Middle frontal gyrus (tissue), 1 donor: ENCODE measurements at regions not wholly inside any gene's neighbourhood (a gene's known extent, or its start where the extent isn't known, plus 50 kb on each side); places are given as distances from the start of the nearest gene placed in this dataset.
"Not testable (repeated sequence)": the region's sequence is repeated elsewhere in the genome, so short reads cannot be mapped to it uniquely, and the experiment has no call there.

Experiments
- DNase-seq: peaks from one replicate; pipeline ENCODE4 v3.0.0-alpha.2; 2015; ENCODE audit warnings: low spot score; ENCODE audit errors: extremely low spot score

DNA sequence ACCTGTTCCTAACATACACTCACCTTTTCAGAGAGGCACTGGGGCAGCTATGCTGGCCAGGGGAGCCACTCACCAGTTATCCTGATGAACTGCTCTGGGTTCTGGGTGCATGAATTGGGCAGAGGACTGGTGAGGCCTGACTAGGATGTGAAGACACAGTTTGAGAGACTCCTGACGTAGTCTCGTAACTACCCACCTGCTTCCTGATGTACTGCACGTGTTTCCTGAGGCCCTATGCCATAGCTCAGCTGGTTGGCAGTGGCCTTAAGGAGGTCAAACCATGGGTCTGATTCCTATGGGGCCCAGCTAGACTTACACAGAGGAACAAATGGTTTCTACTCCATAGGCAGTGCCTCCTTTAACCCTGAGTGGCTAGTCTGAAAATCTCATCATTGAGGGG is 351.7 kb upstream of the FRG2C start:
- not testable (repeated sequence) for DNase-seq

DNA sequence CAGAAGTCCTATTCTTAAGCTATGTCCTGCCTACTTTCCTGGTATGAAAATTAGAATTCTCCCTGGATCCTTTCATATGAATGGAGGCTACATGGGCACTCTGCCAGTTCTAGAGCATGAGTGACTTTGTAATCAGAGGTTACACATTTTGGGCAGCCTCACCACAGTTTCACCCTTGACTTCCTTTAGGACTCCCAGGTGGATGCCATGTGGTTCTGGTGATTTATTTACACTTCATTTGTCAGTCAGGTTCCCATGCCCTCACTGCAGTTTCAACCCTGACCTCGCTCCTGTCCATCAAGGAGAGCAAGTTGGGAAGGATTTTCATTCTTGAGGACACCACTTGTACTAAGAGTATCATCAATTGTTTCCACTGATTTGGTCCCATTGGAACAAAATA is 344.4 kb upstream of the FRG2C start:
- not testable (repeated sequence) for DNase-seq

DNA sequence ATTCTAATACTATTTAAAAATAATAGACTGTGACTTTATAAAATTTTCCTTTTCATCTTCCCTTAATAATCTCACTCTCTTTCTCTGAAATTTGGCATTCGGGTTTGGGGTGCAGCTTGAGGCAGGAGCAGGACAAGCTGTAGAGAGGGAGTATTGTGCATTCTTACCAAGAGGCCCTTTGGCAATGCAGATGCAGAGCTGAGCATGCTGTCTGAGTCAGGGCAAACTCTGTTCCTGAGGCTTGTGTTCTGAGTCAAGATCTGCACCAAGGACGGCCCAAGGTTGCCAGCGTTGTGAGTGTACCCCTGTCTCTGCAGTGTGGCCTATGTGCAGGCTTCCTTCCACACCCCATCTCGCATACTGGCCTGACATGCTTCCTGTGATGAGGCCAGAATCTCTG is 343.8 kb upstream of the FRG2C start:
- no peak for DNase-seq

DNA sequence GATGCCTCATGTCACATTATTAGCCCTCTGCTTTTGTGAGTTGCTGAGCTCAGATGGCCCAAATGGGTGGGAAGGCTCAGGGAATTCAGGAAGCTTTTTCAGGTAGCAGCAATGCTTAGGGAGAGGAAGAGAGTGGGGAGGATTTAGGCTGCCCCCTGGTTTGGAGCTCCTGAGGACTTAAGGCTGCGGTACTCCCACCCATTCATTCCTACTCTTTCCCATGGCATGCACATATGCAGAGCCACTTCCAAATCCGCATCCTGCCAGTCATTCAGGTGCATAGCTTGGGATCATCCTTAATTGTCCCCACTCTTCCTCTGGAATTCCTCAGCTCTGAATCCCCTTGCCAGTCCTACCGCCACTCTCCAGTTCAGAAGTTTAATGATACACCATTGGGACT is 343.1 kb upstream of the FRG2C start:
- no peak for DNase-seq

DNA sequence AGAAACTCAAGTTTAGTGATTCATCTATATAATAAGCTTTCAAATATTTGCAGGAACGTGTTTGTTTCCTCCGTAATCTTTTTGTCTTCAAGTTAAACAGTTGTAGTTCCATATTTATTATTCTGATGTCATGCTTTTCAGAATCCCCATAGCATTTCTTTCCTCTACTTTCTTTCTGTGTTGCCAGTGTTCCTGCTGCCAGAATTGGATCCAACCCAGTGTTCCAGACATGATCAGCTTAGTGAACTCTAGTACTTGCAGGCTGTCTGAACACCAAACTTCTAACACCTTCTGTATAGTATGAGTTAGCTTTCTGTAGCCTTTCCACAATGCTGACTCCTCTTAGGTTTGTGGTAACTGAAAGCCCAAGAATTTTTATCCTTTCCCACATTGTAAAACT is 340.2 kb upstream of the FRG2C start:
- DNase-seq, result not testable (repeated sequence)

DNA sequence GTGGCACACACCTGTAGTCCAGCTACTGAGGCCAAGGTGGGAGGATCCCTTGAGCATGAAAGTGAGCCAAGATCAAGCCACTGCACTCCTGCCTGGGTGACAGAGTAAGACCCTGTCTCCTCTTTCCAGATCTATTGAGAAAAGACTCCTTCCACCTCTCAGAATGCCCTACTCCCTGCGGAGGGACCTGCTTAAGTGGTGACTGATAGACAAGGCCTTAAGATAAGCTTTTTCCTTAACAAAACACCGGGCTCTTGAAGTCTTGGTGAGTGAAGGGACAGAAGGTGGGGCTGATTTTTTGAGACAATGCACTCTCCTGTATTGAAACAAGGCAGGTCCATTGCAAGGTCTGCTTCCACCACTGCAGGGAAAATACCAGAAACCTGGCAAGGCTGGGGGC is 338.4 kb upstream of the FRG2C start:
- DNase-seq, result no peak

DNA sequence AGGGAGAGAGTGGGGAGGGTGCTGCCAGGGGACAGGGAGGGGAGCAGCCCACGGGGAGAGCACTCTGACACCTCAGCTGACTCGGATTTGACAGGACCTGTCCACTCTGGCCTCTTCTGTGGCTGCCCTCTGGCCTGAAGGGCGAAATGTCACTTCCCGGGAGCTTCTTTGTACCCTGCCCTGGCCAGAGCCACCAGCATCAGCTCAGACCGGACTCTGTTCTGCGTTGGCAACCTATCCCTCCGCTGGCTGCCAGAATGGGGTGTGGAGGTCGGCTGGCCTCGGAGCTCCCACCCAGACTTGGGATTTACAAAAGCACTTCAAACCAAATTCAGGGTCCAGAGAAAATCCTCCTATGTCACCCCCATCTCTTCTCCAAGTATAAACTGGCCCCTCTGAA is 336.7 kb upstream of the FRG2C start:
- DNase-seq, result no peak

GRCh38 chr3:75329476-75330097 is 334.5 kb upstream of the FRG2C start:
- DNase-seq, result no peak

- not testable (repeated sequence) for DNase-seq
Observed at GRCh38 chr3:75330446-75330845, 333.7 kb upstream of the FRG2C start.

GRCh38 chr3:75332090-75332489 is 332.0 kb upstream of the FRG2C start:
- DNase-seq, result not testable (repeated sequence)

DNA sequence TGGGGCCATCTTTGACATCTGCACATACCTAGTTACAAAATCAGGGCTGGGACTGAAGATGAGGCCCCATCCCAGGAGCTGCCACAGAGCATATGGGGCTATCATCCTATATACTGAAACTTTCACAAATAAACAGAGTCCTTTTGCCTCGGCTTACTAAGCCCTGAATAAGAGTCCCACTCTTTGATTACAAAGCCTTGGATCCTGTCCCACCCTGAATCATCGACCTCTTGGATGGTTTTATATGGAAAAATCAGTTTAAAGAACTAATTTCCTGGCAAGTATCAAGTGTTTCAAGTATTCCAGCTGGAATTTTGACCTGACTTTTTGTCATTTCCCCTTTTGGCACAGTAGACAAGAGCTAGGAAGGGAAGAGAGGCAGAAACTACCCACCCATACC is 331.3 kb upstream of the FRG2C start:
- no peak for DNase-seq

GRCh38 chr3:75334299-75334698 is 329.8 kb upstream of the FRG2C start:
- DNase-seq, result no peak

- no peak for DNase-seq
Observed at GRCh38 chr3:75337226-75337900, 326.8 kb upstream of the FRG2C start.

- no peak for DNase-seq
Observed at GRCh38 chr3:75338342-75338741, 325.8 kb upstream of the FRG2C start.

GRCh38 chr3:75341324-75342067 is 322.6 kb upstream of the FRG2C start:
- DNase-seq, result no peak

- DNase-seq, result no peak
Observed at GRCh38 chr3:75342425-75342824, 321.7 kb upstream of the FRG2C start.

DNA sequence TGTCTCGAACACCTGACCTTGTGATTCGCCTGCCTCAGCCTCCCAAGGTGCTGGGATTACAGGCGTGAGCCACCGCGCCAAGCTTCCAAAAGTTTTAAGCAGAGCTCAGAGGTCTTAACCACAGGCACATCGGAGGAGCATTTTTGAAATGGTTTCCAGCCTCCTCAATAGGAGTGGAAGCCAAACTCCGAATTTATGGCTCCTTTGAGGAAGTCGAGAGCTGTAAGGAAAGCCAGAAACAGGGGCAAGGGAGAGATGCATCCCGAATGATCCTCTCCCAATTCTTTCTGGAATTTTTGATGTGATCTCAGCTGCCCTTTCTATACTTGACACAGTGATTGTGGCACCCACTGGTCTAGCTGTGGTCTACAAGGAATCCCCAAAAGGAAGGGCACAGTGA is 313.6 kb upstream of the FRG2C start:
- DNase-seq, result not testable (repeated sequence)

- DNase-seq, result not testable (repeated sequence)
Observed at GRCh38 chr3:75362086-75362784, 301.9 kb upstream of the FRG2C start.

GRCh38 chr3:75372964-75373363 is 291.2 kb upstream of the FRG2C start:
- not testable (repeated sequence) for DNase-seq

DNA sequence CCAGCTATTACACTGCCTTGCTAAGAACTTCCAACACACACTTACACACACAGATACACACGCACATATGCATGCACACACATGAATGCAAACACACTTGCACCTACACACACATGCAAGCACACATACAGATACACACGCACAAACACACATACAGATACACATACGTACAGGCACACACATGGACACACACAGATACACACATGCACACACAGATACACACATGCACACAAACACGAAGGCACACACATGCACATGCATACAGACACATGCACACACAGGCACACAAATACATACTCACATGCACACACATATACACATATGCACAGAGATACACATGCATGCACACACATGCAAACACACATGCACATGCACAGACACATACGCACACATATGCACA is 284.3 kb upstream of the FRG2C start:
- DNase-seq, result not testable (repeated sequence)

DNA sequence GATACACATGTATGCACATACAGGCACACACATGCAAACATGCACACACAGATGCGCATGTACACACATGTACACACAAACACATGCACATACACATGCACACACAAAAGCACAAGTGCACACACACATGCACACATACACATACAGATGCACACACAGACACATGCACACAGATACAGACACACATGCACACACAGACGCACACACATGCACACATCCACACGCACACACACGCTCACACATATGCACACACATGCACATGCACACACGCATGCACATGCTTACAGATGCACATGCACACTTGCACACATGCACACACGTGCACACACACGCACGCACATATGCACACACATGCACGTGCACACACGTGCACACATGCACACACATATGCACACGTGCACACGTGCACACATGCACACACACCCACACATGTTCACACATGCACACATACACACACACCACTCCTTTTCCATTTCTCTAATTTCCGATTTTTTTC is 283.8 kb upstream of the FRG2C start:
- no peak for DNase-seq

DNA sequence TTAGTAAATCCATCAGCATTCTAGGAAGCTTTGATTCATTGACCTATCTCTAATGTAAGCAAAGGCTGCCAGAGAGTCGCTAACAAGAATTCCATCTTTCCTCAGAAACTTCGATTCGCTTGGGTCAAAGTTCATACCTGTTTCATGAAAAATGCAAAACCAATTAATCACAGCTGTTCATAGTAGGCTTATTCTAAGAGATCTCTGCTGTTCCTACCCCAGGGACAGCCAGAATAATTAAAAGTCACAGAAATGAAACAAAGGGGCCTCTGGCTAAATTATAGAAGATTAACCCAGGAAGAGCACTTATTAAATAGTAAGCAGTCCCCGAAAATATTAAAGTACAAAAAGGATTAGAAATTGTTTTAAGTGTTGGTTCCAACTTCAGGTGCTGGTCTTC is 280.1 kb upstream of the FRG2C start:
- DNase-seq, result not testable (repeated sequence)
